ENCODE measurements at regions not wholly inside any gene's neighbourhood (a gene's known extent, or its start where the extent isn't known, plus 50 kb on each side); places are given as distances from the start of the nearest gene placed in this dataset.

DNA sequence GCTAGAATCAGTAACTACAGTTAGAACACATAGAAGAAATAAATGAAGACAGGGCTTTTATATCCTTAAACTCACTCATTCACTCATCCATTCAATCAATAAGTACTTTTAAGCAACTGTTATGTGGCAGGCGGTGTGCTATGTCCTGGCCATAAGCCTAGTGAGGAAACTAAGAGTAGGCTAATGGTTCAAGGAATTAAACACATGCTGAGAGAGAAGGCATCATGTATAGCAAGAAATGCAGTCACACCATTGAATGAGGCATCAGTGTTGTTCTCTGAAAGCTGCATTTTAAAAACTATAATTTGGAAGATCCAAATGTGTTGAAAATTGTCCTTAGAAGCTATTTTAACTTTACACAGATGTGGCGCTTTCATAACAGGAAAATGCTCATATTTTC is 86.5 kb upstream of the DTNA start:
- no peak overlapping the region for H2BK5ac ChIP-seq (ENCODE audit: low read depth, low read length, poor library complexity, severe bottlenecking)

More for the DNA sequence above, 86.5 kb upstream of the DTNA start:
- Histone ChIP-seq H3K4me1 (ENCODE audit: control insufficient read depth, insufficient read depth, low read length) (no peaks in the 10 kb centered on the region), H2AK9ac (replicated peaks; ENCODE audit: low read depth, low read length, poor library complexity) (no peak overlapping the region), H2BK20ac (ENCODE audit: low read depth, low read length) (no peak overlapping the region), H2AK5ac (ENCODE audit: low read depth, low read length) (no peak overlapping the region), H2AFZ (replicated peaks; ENCODE audit: low read length, poor library complexity) (no peak overlapping the region), H3K27me3 (ENCODE audit: control insufficient read depth, insufficient read depth, low read length) (0 out of 2 replicates have a peak, but pooled peaks cover 2% of the 10 kb centered on the region), H3K9me3 (ENCODE audit: control insufficient read depth, insufficient read depth, low read length) (peaks cover 3% of the 10 kb centered on the region; the same call in 1 of the 2 replicates), H3K79me1 (ENCODE audit: low read depth in 1 of 2, low read length in 2 of 2) (no peaks in the 10 kb centered on the region), H4K20me1 (ENCODE audit: insufficient read depth, low read length) (no peaks in the 10 kb centered on the region), H3K56ac (ENCODE audit: extremely low read depth, insufficient read depth, low read length) (no peak overlapping the region), H4K91ac (ENCODE audit: insufficient read depth, low read depth, low read length) (no peak overlapping the region), H3K9ac (ENCODE audit: low read depth, low read length) (no peak overlapping the region), H3K4me2 (ENCODE audit: low read depth, low read length) (no peak overlapping the region), H3K9me1 (ENCODE audit: insufficient read depth, low read length) (no peaks in the 10 kb centered on the region), H2BK15ac (ENCODE audit: low read depth, low read length) (no peak overlapping the region), H4K8ac (ENCODE audit: low read depth in 2 of 2, low read length in 2 of 2) (no peak overlapping the region), H3K4me3 (ENCODE audit: insufficient read depth, low read depth, low read length) (no peak overlapping the region), H2BK120ac (ENCODE audit: low read depth, low read length) (no peak overlapping the region), H3K14ac (replicated peaks; ENCODE audit: low read depth, low read length) (no peak overlapping the region), H3K23ac (ENCODE audit: low read depth, low read length) (no peak overlapping the region), H3K36me3 (ENCODE audit: control insufficient read depth, insufficient read depth, low read length) (no peaks in the 10 kb centered on the region), H3K27ac (ENCODE audit: insufficient read depth, low read length) (no peak overlapping the region), H4K5ac (ENCODE audit: low read depth, low read length) (no peak overlapping the region), H3K18ac (ENCODE audit: low read depth, low read length) (no peak overlapping the region), H3K4ac (ENCODE audit: low read depth, low read length) (no peak overlapping the region)
- DNase-seq, result no peak
- no peak for TF ChIP-seq SMC3 (IDR thresholded peaks at IDR 0.05; ENCODE audit: low read depth, low read length)
- TF ChIP-seq NFE2L2 (IDR thresholded peaks at IDR 0.05; ENCODE audit: low read depth, low read length), result no peak
- no peak for TF ChIP-seq BHLHE40 (IDR thresholded peaks at IDR 0.05; ENCODE audit: low read depth, low read length)
- TF ChIP-seq, protein P1, sequence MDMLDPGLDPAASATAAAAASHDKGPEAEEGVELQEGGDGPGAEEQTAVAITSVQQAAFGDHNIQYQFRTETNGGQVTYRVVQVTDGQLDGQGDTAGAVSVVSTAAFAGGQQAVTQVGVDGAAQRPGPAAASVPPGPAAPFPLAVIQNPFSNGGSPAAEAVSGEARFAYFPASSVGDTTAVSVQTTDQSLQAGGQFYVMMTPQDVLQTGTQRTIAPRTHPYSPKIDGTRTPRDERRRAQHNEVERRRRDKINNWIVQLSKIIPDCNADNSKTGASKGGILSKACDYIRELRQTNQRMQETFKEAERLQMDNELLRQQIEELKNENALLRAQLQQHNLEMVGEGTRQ (IDR thresholded peaks at IDR 0.05; ENCODE audit: low read depth, low read length), result no peak
- TF ChIP-seq CHD1 (IDR thresholded peaks at IDR 0.05; ENCODE audit: low read depth, low read length), result no peak
- TF ChIP-seq RAD21 (IDR thresholded peaks at IDR 0.05; ENCODE audit: low read length), result no peak
- no peak for TF ChIP-seq FOS (IDR thresholded peaks at IDR 0.05; ENCODE audit: low read depth, low read length)
- TF ChIP-seq MAZ (IDR thresholded peaks at IDR 0.05; ENCODE audit: borderline replicate concordance, low read depth, low read length), result no peak
- no peak for TF ChIP-seq CEBPB (IDR thresholded peaks at IDR 0.05; ENCODE audit: low read depth, low read length)
- TF ChIP-seq RFX5 (IDR thresholded peaks at IDR 0.05; ENCODE audit: low read depth, low read length), result no peak
- TF ChIP-seq MAFK (IDR thresholded peaks at IDR 0.05; ENCODE audit: low read depth, low read length), result no peak
- TF ChIP-seq, protein P2, sequence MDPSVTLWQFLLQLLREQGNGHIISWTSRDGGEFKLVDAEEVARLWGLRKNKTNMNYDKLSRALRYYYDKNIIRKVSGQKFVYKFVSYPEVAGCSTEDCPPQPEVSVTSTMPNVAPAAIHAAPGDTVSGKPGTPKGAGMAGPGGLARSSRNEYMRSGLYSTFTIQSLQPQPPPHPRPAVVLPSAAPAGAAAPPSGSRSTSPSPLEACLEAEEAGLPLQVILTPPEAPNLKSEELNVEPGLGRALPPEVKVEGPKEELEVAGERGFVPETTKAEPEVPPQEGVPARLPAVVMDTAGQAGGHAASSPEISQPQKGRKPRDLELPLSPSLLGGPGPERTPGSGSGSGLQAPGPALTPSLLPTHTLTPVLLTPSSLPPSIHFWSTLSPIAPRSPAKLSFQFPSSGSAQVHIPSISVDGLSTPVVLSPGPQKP (IDR thresholded peaks at IDR 0.05; ENCODE audit: borderline replicate concordance, low read depth, low read length), result no peak
- no peak for TF ChIP-seq RCOR1 (IDR thresholded peaks at IDR 0.05; ENCODE audit: insufficient replicate concordance, low read length)
- no peak for TF ChIP-seq POLR2A (IDR thresholded peaks at IDR 0.05; ENCODE audit: low read depth, low read length)
- TF ChIP-seq, protein P3, sequence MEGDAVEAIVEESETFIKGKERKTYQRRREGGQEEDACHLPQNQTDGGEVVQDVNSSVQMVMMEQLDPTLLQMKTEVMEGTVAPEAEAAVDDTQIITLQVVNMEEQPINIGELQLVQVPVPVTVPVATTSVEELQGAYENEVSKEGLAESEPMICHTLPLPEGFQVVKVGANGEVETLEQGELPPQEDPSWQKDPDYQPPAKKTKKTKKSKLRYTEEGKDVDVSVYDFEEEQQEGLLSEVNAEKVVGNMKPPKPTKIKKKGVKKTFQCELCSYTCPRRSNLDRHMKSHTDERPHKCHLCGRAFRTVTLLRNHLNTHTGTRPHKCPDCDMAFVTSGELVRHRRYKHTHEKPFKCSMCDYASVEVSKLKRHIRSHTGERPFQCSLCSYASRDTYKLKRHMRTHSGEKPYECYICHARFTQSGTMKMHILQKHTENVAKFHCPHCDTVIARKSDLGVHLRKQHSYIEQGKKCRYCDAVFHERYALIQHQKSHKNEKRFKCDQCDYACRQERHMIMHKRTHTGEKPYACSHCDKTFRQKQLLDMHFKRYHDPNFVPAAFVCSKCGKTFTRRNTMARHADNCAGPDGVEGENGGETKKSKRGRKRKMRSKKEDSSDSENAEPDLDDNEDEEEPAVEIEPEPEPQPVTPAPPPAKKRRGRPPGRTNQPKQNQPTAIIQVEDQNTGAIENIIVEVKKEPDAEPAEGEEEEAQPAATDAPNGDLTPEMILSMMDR (conservative IDR thresholded peaks at IDR 0.05; ENCODE audit: low read depth, low read length), result no peak
- no peak for TF ChIP-seq MXI1 (IDR thresholded peaks at IDR 0.05; ENCODE audit: borderline replicate concordance, low read depth, low read length)
- in situ Hi-C loops (cut with MboI; ENCODE audit: low sequenced_read_pairs) (no loop called here), intact Hi-C loops (cut with micrococcal nuclease) (no loop called here), dilution Hi-C loops (cut with HindIII; ENCODE audit: low sequenced_read_pairs, unreplicated experiment) (no loop called here)
- ChIA-PET CTCF (interaction anchor here (1.2 kb wide), 1 partner anchor 19 kb away, joined by 3 read pairs; no protein-coding TSS in a partner anchor), POLR2A (ENCODE audit: unreplicated experiment) (no interaction called here)
- ATAC-seq (ENCODE audit: low read depth), result no peak
- no CpG with 5 or more reads among the region's 2 CpGs for WGBS, 2 experiments (ENCODE audit: extremely low coverage in 2 of 2, insufficient read length in 1 of 2)
- no TSS peak for BruUV-seq (replicated peaks)
